Transverse colon (tissue), 4 donors: ENCODE measurements at regions not wholly inside any gene's neighbourhood (a gene's known extent, or its start where the extent isn't known, plus 50 kb on each side); places are given as distances from the start of the nearest gene placed in this dataset.

Experiments
- EP300 ChIP-seq: sonication (generic); formaldehyde crosslinking; IDR thresholded peaks from one replicate; pipeline ENCODE4 v1.6.1; 2017; ENCODE audit warnings: antibody characterized with exemption, low read depth
- POLR2A ChIP-seq: fragments of 450-650 bp; IDR thresholded peaks from one replicate; pipeline ENCODE4 v1.6.1; 2016; ENCODE audit warnings: antibody characterized with exemption, mild to moderate bottlenecking, moderate library complexity
- POLR2AphosphoS5 ChIP-seq, 3 donors: sonication (generic); formaldehyde crosslinking; IDR thresholded peaks; one replicate each; pipeline ENCODE4 v1.6.1; 2016; ENCODE audit warnings: antibody characterized with exemption in 3 of 3
- TF ChIP-seq, protein P1 (sequence below), 5 experiments: fragments of 200-600 bp in 3 of 5; fragments of 450-650 bp in 2 of 5; sonication (generic) in 3 of 5; IDR thresholded peaks; 1 replicate in 2 of 5; 2 replicates in 3 of 5; pipeline ENCODE4 v1.5.1; 2016 to 2017; ENCODE audit warnings: antibody characterized with exemption in 5 of 5, inconsistent platforms in 3 of 5, mild to moderate bottlenecking in 2 of 5, moderate library complexity in 1 of 5

DNA sequence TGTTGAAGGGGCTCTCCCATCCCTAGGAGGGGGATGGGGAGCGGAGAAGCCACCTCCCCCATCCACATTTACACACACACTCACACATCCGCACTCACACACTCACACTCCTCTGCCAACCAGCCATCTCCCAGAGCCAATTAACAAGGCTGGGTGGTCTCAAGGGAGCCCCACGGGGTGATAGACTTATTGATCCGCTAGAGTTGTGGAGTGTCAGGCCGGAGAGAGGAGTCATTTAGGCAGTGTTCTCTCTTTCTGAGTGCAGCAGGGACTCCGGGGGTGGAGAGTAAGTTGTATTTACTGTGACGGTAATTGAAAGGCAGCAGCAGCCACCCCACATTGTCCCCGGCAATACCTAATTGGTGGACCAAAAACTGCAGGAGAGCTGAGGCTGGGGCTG lies 61.6 kb downstream of the KLHDC7A start:
- no peak for TF ChIP-seq POLR2A
- TF ChIP-seq, protein P1, sequence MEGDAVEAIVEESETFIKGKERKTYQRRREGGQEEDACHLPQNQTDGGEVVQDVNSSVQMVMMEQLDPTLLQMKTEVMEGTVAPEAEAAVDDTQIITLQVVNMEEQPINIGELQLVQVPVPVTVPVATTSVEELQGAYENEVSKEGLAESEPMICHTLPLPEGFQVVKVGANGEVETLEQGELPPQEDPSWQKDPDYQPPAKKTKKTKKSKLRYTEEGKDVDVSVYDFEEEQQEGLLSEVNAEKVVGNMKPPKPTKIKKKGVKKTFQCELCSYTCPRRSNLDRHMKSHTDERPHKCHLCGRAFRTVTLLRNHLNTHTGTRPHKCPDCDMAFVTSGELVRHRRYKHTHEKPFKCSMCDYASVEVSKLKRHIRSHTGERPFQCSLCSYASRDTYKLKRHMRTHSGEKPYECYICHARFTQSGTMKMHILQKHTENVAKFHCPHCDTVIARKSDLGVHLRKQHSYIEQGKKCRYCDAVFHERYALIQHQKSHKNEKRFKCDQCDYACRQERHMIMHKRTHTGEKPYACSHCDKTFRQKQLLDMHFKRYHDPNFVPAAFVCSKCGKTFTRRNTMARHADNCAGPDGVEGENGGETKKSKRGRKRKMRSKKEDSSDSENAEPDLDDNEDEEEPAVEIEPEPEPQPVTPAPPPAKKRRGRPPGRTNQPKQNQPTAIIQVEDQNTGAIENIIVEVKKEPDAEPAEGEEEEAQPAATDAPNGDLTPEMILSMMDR (IDR thresholded peaks at IDR 0.05) = no peak
- no peak for TF ChIP-seq EP300
- TF ChIP-seq POLR2AphosphoS5 (IDR thresholded peaks at IDR 0.05) = no peak
